ENCODE measurements at regions not wholly inside any gene's neighbourhood (a gene's known extent, or its start where the extent isn't known, plus 50 kb on each side); places are given as distances from the start of the nearest gene placed in this dataset.
"Not testable (repeated sequence)": the region's sequence is repeated elsewhere in the genome, so short reads cannot be mapped to it uniquely, and the experiment has no call there.

GRCh38 chr2:16113568-16113967 is 173.2 kb downstream of the MYCN start:
- DNase-seq: no peak

- DNase-seq: no peak
Observed at GRCh38 chr2:16112972-16113560, 172.7 kb downstream of the MYCN start.

GRCh38 chr2:16112251-16112971 is 172.1 kb downstream of the MYCN start:
- DNase-seq: no peak

GRCh38 chr2:16111838-16112210 is 171.5 kb downstream of the MYCN start:
- no peak for DNase-seq

- no peak for DNase-seq
Observed at GRCh38 chr2:16109821-16110310, 169.5 kb downstream of the MYCN start.

- no peak for DNase-seq
Observed at GRCh38 chr2:16109368-16109820, 169.0 kb downstream of the MYCN start.

- DNase-seq: no peak
Observed at GRCh38 chr2:16107246-16107645, 166.9 kb downstream of the MYCN start.

- no peak for DNase-seq
Observed at GRCh38 chr2:16106619-16107018, 166.3 kb downstream of the MYCN start.

- peak in 1 of 2 experiments; percentile 5 for DNase-seq
Observed at GRCh38 chr2:16105669-16106281, 165.4 kb downstream of the MYCN start.

- no peak for DNase-seq
Observed at GRCh38 chr2:16104949-16105668, 164.8 kb downstream of the MYCN start.

- peak in 1 of 2 experiments; percentile 12 for DNase-seq
Observed at GRCh38 chr2:16104315-16104948, 164.1 kb downstream of the MYCN start.

GRCh38 chr2:16103614-16104314 is 163.4 kb downstream of the MYCN start:
- DNase-seq: no peak

GRCh38 chr2:16102976-16103380 is 162.6 kb downstream of the MYCN start:
- DNase-seq: no peak

- DNase-seq: no peak
Observed at GRCh38 chr2:16102358-16102975, 162.1 kb downstream of the MYCN start.

GRCh38 chr2:16101196-16101595 is 160.8 kb downstream of the MYCN start:
- no peak for DNase-seq

GRCh38 chr2:16100006-16100405 is 159.7 kb downstream of the MYCN start:
- DNase-seq: no peak

- no peak for DNase-seq
Observed at GRCh38 chr2:16099326-16099725, 159.0 kb downstream of the MYCN start.

- no peak for DNase-seq
Observed at GRCh38 chr2:16096962-16097361, 156.6 kb downstream of the MYCN start.

GRCh38 chr2:16095483-16095882 is 155.1 kb downstream of the MYCN start:
- not testable (repeated sequence) for DNase-seq

- peak in 1 of 2 experiments; percentile 56 for DNase-seq
Observed at GRCh38 chr2:16094811-16095210, 154.5 kb downstream of the MYCN start.

GRCh38 chr2:16093639-16094529 is 153.5 kb downstream of the MYCN start:
- DNase-seq: no peak

All from NCI-H524 (cell line).